NB4 (cell line): ENCODE measurements at regions not wholly inside any gene's neighbourhood (a gene's known extent, or its start where the extent isn't known, plus 50 kb on each side); places are given as distances from the start of the nearest gene placed in this dataset.

Experiments used
- POLR2A ChIP-seq: IDR thresholded peaks from 2 replicates; pipeline ENCODE4 v1.6.1; 2011; ENCODE audit warnings: mild to moderate bottlenecking; ENCODE audit not compliant: insufficient read length; ENCODE audit errors: extremely low read depth
- TF ChIP-seq, protein P1 (sequence below): IDR thresholded peaks from one replicate; pipeline ENCODE4 v1.5.1; 2012; ENCODE audit warnings: low read depth, low read length

DNA sequence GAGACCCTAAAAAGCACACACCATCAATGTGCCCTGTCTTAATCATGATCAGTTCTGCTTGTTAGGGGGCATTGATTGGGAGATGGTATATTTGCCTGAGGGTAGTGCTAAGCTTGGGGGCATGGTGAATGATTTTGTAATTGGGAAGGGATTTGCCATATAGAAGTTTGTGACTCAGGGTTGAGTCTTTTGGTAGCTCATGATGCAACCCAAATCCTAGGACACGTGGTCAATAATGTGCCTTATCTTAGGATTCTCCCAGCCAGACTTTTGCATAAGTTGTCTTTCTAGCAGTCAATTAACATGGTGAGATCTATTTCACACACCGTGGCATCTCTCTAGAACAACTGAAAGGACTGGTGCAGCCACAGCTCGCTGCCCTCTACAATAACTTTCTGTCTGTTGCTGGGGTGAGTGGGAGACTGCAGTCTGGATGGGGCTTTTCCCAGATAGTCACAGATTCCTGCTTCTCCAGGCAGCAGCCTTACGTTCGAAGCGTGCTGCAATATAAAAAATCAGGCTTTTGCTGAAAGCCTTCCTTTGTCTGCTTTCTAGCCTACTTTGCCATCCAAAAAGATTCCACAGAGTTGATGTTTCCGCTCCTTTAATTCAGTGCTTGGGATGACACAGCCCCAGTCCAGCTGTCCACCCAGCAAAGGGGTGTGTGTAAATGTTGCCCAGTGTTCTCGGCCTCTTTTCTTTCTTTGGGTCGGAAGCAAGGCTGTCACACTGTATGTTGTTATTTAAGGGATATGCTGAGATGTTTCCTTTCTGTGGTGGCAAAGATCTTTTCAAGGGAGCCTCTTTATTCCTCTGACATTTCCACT is 58.9 kb downstream of the ID4 start:
- no peak for TF ChIP-seq POLR2A
- TF ChIP-seq, protein P1, sequence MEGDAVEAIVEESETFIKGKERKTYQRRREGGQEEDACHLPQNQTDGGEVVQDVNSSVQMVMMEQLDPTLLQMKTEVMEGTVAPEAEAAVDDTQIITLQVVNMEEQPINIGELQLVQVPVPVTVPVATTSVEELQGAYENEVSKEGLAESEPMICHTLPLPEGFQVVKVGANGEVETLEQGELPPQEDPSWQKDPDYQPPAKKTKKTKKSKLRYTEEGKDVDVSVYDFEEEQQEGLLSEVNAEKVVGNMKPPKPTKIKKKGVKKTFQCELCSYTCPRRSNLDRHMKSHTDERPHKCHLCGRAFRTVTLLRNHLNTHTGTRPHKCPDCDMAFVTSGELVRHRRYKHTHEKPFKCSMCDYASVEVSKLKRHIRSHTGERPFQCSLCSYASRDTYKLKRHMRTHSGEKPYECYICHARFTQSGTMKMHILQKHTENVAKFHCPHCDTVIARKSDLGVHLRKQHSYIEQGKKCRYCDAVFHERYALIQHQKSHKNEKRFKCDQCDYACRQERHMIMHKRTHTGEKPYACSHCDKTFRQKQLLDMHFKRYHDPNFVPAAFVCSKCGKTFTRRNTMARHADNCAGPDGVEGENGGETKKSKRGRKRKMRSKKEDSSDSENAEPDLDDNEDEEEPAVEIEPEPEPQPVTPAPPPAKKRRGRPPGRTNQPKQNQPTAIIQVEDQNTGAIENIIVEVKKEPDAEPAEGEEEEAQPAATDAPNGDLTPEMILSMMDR: no peak
